ENCODE measurements at regions not wholly inside any gene's neighbourhood (a gene's known extent, or its start where the extent isn't known, plus 50 kb on each side); places are given as distances from the start of the nearest gene placed in this dataset.

DNA sequence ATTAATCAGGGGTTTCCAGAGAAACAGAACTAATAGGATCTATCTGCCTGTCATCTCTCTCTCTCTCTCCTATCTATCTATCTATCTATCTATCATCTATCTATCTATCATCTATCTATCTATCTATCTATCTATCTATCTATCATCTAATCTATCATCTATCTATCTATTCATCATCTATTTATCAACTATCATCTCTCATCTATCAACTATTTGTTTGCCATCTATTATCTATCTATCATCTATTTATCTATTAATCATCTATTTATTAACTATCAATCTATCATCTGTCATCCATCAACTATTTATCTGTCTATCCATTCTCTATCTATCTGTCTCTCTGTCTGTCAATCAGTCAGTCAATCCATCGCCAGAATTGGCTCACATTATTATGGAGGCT, 70.0 kb upstream of the MRPS6 start (continued):
- TF ChIP-seq HCFC1 (IDR thresholded peaks at IDR 0.05; ENCODE audit: low read length) (no peak), NFXL1 (IDR thresholded peaks at IDR 0.05; ENCODE audit: borderline replicate concordance) (no peak), DPF2 (IDR thresholded peaks at IDR 0.05) (no peak), MXI1 (IDR thresholded peaks at IDR 0.05; ENCODE audit: low read depth, low read length) (no peak), CHD1 (IDR thresholded peaks at IDR 0.05; ENCODE audit: low read depth, low read length) (no peak), POLR2AphosphoS5 (IDR thresholded peaks at IDR 0.05; ENCODE audit: low read length) (no peak), STAT1 (conservative IDR thresholded peaks at IDR 0.05) (no peak), MEF2B (IDR thresholded peaks at IDR 0.05; ENCODE audit: partially characterized antibody, poor library complexity, severe bottlenecking) (no peak)
- TF ChIP-seq, protein P1, sequence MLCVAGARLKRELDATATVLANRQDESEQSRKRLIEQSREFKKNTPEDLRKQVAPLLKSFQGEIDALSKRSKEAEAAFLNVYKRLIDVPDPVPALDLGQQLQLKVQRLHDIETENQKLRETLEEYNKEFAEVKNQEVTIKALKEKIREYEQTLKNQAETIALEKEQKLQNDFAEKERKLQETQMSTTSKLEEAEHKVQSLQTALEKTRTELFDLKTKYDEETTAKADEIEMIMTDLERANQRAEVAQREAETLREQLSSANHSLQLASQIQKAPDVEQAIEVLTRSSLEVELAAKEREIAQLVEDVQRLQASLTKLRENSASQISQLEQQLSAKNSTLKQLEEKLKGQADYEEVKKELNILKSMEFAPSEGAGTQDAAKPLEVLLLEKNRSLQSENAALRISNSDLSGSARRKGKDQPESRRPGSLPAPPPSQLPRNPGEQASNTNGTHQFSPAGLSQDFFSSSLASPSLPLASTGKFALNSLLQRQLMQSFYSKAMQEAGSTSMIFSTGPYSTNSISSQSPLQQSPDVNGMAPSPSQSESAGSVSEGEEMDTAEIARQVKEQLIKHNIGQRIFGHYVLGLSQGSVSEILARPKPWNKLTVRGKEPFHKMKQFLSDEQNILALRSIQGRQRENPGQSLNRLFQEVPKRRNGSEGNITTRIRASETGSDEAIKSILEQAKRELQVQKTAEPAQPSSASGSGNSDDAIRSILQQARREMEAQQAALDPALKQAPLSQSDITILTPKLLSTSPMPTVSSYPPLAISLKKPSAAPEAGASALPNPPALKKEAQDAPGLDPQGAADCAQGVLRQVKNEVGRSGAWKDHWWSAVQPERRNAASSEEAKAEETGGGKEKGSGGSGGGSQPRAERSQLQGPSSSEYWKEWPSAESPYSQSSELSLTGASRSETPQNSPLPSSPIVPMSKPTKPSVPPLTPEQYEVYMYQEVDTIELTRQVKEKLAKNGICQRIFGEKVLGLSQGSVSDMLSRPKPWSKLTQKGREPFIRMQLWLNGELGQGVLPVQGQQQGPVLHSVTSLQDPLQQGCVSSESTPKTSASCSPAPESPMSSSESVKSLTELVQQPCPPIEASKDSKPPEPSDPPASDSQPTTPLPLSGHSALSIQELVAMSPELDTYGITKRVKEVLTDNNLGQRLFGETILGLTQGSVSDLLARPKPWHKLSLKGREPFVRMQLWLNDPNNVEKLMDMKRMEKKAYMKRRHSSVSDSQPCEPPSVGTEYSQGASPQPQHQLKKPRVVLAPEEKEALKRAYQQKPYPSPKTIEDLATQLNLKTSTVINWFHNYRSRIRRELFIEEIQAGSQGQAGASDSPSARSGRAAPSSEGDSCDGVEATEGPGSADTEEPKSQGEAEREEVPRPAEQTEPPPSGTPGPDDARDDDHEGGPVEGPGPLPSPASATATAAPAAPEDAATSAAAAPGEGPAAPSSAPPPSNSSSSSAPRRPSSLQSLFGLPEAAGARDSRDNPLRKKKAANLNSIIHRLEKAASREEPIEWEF (IDR thresholded peaks at IDR 0.05; ENCODE audit: insufficient replicate concordance, low read depth, low read length), result no peak
- TF ChIP-seq, protein P2, sequence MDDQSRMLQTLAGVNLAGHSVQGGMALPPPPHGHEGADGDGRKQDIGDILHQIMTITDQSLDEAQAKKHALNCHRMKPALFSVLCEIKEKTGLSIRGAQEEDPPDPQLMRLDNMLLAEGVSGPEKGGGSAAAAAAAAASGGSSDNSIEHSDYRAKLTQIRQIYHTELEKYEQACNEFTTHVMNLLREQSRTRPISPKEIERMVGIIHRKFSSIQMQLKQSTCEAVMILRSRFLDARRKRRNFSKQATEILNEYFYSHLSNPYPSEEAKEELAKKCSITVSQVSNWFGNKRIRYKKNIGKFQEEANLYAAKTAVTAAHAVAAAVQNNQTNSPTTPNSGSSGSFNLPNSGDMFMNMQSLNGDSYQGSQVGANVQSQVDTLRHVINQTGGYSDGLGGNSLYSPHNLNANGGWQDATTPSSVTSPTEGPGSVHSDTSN (IDR thresholded peaks at IDR 0.05; ENCODE audit: insufficient replicate concordance, low read depth, low read length), result no peak

Measured in GM12878 (cell line).